ENCODE measurements at regions not wholly inside any gene's neighbourhood (a gene's known extent, or its start where the extent isn't known, plus 50 kb on each side); places are given as distances from the start of the nearest gene placed in this dataset.

DNA sequence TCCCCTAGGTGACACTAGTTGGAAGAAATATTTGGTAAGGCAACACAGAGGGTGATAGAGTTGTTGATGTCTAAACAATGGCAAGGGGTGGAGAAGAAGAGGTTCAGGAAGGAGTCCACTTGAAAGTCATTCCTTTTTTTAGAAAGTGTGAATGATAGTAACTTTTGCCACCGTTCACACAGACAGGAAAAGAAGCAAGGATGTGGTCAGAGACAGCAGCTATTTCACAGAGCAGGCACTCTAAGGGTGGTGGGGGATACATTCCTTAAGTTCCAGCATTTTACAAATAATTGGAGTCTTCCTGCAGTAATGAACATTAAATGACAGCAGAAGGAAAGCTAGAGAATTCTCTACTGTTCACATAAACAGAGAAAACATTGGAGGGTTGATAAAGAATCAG is 75.4 kb upstream of the ZNF385D start:
- TF ChIP-seq, protein P1, sequence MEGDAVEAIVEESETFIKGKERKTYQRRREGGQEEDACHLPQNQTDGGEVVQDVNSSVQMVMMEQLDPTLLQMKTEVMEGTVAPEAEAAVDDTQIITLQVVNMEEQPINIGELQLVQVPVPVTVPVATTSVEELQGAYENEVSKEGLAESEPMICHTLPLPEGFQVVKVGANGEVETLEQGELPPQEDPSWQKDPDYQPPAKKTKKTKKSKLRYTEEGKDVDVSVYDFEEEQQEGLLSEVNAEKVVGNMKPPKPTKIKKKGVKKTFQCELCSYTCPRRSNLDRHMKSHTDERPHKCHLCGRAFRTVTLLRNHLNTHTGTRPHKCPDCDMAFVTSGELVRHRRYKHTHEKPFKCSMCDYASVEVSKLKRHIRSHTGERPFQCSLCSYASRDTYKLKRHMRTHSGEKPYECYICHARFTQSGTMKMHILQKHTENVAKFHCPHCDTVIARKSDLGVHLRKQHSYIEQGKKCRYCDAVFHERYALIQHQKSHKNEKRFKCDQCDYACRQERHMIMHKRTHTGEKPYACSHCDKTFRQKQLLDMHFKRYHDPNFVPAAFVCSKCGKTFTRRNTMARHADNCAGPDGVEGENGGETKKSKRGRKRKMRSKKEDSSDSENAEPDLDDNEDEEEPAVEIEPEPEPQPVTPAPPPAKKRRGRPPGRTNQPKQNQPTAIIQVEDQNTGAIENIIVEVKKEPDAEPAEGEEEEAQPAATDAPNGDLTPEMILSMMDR (conservative IDR thresholded peaks at IDR 0.05; ENCODE audit: low read depth, low read length) = no peak
- TF ChIP-seq EZH2phosphoT487 (IDR thresholded peaks at IDR 0.05; ENCODE audit: borderline replicate concordance, low read length) (no peak), EZH2 (IDR thresholded peaks at IDR 0.05; ENCODE audit: low read length, unreplicated experiment) (no peak)
